ENCODE measurements at regions not wholly inside any gene's neighbourhood (a gene's known extent, or its start where the extent isn't known, plus 50 kb on each side); places are given as distances from the start of the nearest gene placed in this dataset.

DNA sequence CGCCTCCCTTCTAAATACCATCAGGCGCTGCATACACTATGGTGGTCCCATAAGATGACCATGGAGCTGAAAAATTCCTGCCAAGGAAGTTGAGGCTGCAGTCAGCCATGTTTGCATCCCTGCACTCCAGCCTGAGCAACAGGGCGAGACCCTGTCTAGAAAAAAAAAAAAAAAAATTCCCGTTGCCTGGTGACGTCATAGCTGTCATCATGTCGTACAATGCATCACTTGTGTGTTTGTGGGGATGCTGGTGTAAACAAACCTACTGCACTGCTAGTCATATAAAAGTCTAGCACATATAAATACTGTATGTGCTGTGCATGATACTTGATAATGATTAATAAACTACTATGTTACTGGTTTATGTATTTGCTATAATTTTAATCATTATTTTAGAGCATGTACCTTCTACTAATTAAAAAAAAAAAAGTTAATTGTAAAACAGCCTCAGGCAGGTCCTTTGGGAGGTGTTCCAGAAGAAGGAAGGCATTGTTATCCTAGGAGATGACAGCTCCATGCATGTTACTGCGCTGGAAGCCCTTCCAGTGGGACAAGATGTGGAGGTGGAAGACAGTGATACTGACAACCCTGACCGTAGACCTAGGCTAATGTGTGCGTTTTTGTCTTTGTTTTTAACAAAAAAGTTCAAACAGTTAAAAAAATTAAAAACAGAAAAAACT lies 132.6 kb downstream of the BANF2 start:
- ATAC-seq (ENCODE audit: insufficient number of reproducible peaks, low FRiP score, low read depth) = no peak
- TF ChIP-seq CTCF (IDR thresholded peaks at IDR 0.05) = no peak
- Histone ChIP-seq H3K36me3 (no peaks in the 10 kb centered on the region), H3K9me3 (no peaks in the 10 kb centered on the region), H3K4me3 (no peak overlapping the region), H3K27ac (no peak overlapping the region), H3K27me3 (replicated peaks; ENCODE audit: insufficient read depth) (no peaks in the 10 kb centered on the region), H3K4me1 (ENCODE audit: control insufficient read depth in 1 of 2, low read depth in 2 of 2) (peaks cover 16 to 31% of the 10 kb centered on the region in 2 donors)
- DNase-seq (ENCODE audit: low spot score) = no peak

GRCh38 chr20:17828598-17829144 lies 128.9 kb downstream of the BANF2 start:
- ATAC-seq (ENCODE audit: insufficient number of reproducible peaks, low FRiP score, low read depth) (no peak), DNase-seq (ENCODE audit: low spot score) (no peak)
- no peak overlapping the region for H3K4me3 ChIP-seq
- no peaks in the 10 kb centered on the region for H3K9me3 ChIP-seq
- no peak overlapping the region for H3K27ac ChIP-seq
- H3K36me3 ChIP-seq = no peaks in the 10 kb centered on the region
- no peaks in the 10 kb centered on the region for H3K27me3 ChIP-seq (replicated peaks; ENCODE audit: insufficient read depth)
- H3K4me1 ChIP-seq (ENCODE audit: control insufficient read depth in 1 of 2, low read depth in 2 of 2) = no peaks in the 10 kb centered on the region
- no peak for TF ChIP-seq CTCF (IDR thresholded peaks at IDR 0.05)

DNA sequence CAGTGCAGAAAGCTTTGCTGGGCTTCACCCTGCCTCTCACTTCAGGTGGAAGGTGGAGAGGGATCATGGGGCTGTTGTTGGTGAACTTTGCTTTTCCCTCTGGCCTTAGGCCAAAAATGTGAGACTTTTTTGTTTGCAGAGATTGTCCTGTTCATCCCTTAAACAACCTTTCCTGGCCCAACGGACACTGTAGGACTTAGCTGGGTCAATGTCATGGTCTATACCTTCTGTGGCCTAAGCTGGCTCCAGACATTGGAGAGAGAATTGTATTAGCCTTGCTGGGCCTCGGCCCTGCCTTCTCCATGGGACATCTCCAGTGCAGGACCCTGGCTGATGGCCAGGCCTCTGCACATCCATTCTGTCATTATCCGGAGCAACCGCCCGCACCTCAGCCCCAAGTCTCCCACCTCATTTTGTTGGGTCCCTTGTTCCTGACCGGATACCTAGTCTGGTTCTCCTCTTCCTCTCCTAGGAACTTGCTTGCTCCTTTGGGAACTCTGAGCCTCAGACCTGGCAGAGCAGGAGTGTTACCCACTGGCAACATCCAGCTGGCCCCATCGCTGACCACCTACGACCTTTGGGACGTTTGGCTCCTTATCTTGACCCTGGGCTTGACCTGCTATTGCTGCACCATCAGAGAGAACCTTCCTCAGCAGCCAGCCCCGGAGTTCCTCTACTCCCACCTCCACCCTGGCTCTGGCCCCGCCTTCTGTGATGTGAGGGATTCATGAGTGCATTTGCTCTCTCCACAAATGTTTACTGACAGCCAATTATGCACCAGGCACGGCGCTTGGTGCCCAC lies 128.2 kb downstream of the BANF2 start:
- no peak for TF ChIP-seq CTCF (IDR thresholded peaks at IDR 0.05)
- no peak for DNase-seq (ENCODE audit: low spot score)
- Histone ChIP-seq H3K4me3 (no peak overlapping the region), H3K36me3 (no peaks in the 10 kb centered on the region), H3K27me3 (replicated peaks; ENCODE audit: insufficient read depth) (no peaks in the 10 kb centered on the region), H3K27ac (no peak overlapping the region), H3K9me3 (no peaks in the 10 kb centered on the region), H3K4me1 (ENCODE audit: control insufficient read depth in 1 of 2, low read depth in 2 of 2) (no peaks in the 10 kb centered on the region)
- no peak for ATAC-seq (ENCODE audit: insufficient number of reproducible peaks, low FRiP score, low read depth)

- Histone ChIP-seq H3K27me3 (replicated peaks; ENCODE audit: insufficient read depth) (no peaks in the 10 kb centered on the region), H3K4me3 (no peak overlapping the region), H3K27ac (no peak overlapping the region), H3K36me3 (no peaks in the 10 kb centered on the region), H3K4me1 (ENCODE audit: control insufficient read depth in 1 of 2, low read depth in 2 of 2) (no peaks in the 10 kb centered on the region), H3K9me3 (no peaks in the 10 kb centered on the region)
- no peak for ATAC-seq (ENCODE audit: insufficient number of reproducible peaks, low FRiP score, low read depth)
- TF ChIP-seq CTCF (IDR thresholded peaks at IDR 0.05) = no peak
- DNase-seq (ENCODE audit: low spot score) = no peak
Observed at GRCh38 chr20:17827079-17827478, 127.3 kb downstream of the BANF2 start.
